ENCODE measurements at regions not wholly inside any gene's neighbourhood (a gene's known extent, or its start where the extent isn't known, plus 50 kb on each side); places are given as distances from the start of the nearest gene placed in this dataset.

DNA sequence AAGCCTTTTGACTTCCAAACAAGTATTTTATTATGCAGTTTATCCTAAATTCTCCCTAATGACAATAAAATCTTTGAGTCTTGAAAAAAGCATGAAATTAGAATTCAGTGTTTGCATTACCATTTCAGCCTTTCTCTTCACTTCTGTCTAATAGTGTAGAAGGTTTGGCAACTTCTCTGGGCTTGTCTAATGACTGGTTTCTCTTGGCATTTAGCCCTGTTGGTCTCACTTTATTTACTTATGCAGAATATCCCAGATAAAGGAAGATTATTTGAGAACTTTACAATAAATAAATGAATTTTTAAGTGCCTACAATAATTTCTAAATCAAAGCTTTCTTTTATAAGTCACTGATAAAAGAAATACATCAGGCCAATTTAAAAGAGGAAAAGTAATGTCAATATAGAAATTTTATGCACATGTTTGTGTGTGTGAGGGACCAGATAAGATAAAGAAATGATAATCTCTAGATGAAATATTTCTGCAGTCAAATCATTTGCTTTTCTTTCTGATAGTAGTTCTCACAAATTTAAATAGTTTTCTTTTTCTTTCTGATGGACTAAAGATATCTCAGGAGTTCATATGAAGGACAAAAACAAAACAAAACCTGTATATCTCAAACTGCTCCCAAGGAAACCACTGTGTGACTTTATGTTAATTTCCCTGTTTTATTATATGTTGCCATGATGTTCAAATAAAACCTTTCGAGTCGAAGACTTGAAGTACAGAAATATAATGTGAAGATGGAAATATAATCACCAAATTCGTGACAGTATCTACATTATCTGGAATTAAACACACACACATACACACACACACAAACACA lies 533.1 kb upstream of the CBLB start (continued):
- TF ChIP-seq, protein P1, sequence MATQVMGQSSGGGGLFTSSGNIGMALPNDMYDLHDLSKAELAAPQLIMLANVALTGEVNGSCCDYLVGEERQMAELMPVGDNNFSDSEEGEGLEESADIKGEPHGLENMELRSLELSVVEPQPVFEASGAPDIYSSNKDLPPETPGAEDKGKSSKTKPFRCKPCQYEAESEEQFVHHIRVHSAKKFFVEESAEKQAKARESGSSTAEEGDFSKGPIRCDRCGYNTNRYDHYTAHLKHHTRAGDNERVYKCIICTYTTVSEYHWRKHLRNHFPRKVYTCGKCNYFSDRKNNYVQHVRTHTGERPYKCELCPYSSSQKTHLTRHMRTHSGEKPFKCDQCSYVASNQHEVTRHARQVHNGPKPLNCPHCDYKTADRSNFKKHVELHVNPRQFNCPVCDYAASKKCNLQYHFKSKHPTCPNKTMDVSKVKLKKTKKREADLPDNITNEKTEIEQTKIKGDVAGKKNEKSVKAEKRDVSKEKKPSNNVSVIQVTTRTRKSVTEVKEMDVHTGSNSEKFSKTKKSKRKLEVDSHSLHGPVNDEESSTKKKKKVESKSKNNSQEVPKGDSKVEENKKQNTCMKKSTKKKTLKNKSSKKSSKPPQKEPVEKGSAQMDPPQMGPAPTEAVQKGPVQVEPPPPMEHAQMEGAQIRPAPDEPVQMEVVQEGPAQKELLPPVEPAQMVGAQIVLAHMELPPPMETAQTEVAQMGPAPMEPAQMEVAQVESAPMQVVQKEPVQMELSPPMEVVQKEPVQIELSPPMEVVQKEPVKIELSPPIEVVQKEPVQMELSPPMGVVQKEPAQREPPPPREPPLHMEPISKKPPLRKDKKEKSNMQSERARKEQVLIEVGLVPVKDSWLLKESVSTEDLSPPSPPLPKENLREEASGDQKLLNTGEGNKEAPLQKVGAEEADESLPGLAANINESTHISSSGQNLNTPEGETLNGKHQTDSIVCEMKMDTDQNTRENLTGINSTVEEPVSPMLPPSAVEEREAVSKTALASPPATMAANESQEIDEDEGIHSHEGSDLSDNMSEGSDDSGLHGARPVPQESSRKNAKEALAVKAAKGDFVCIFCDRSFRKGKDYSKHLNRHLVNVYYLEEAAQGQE (IDR thresholded peaks at IDR 0.05): no peak
- TF ChIP-seq FOXA1 (IDR thresholded peaks at IDR 0.05) (no peak), HNF4A (conservative IDR thresholded peaks at IDR 0.05) (no peak), SP1 (IDR thresholded peaks at IDR 0.05) (no peak), TAF1 (conservative IDR thresholded peaks at IDR 0.05) (no peak), HNF4G (IDR thresholded peaks at IDR 0.05) (no peak)
- TF ChIP-seq, protein P2, sequence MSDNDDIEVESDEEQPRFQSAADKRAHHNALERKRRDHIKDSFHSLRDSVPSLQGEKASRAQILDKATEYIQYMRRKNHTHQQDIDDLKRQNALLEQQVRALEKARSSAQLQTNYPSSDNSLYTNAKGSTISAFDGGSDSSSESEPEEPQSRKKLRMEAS (IDR thresholded peaks at IDR 0.05): no peak
- TF ChIP-seq, protein P3, sequence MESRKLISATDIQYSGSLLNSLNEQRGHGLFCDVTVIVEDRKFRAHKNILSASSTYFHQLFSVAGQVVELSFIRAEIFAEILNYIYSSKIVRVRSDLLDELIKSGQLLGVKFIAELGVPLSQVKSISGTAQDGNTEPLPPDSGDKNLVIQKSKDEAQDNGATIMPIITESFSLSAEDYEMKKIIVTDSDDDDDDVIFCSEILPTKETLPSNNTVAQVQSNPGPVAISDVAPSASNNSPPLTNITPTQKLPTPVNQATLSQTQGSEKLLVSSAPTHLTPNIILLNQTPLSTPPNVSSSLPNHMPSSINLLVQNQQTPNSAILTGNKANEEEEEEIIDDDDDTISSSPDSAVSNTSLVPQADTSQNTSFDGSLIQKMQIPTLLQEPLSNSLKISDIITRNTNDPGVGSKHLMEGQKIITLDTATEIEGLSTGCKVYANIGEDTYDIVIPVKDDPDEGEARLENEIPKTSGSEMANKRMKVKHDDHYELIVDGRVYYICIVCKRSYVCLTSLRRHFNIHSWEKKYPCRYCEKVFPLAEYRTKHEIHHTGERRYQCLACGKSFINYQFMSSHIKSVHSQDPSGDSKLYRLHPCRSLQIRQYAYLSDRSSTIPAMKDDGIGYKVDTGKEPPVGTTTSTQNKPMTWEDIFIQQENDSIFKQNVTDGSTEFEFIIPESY (IDR thresholded peaks at IDR 0.05): no peak

DNA sequence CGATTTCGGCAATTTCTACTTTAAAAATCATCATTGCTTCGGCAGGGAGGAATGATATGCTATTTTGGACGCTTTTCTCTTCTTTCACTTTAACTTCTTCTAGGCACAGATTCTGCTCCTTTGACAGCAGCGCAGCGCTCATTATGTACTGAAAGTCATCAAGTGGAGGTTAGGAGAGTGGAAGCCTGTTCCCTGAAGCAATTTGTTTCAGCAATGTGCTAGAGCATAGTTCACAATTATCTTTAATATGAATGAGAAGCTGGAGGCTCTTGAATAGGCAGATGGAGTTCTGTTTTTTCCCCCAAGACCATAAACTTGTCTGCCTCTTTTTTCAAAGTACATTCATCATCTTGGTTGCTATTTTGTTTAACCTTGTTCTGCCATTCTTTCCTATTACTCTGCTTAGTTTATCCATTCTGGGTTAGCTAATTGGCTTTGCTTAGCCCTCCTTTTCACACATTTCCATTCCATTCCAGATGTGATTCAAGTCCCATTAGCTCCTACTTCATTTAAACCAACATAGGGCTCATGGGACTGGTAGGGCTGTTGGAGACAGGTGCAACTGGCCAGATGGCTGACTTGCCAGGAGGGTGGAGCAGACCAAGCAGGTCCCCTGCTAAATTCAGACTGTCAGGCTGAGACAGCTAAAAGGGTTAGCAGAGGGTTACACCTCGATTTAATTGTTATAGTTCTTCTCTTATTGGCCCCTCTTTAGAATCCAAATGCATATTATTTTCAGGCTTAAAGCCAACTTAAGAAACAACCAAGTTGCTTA lies 534.7 kb upstream of the CBLB start:
- peaks cover 0 to 3% (median 0%) of the 10 kb centered on the region in 4 donors for H3K27me3 ChIP-seq (ENCODE audit: control insufficient read depth in 4 of 4, insufficient read depth in 4 of 4, low read length in 3 of 4)
- no peak overlapping the region for H3K4me3 ChIP-seq (ENCODE audit: low read depth in 1 of 3, low read length in 3 of 3)
- DNase-seq (ENCODE audit: low spot score): no peak
- H3K4me1 ChIP-seq (ENCODE audit: control insufficient read depth in 4 of 4, insufficient read depth in 4 of 4, low read length in 3 of 4): no peaks in the 10 kb centered on the region
- H3K36me3 ChIP-seq (ENCODE audit: control insufficient read depth in 4 of 4, insufficient read depth in 3 of 4, low read depth in 1 of 4, low read length in 3 of 4): no peaks in the 10 kb centered on the region
- H3K27ac ChIP-seq (ENCODE audit: low read depth in 1 of 2, low read length in 2 of 2): no peak overlapping the region
- H3K9ac ChIP-seq (ENCODE audit: low read depth in 1 of 2, low read length in 2 of 2): no peak overlapping the region
- H3K9me3 ChIP-seq (ENCODE audit: control insufficient read depth in 4 of 4, low read length in 3 of 4): no peaks in the 10 kb centered on the region
- 83% methylated on average over 7 of the region's 7 CpGs for WGBS
- TF ChIP-seq RXRA (IDR thresholded peaks at IDR 0.05) (no peak), TAF1 (conservative IDR thresholded peaks at IDR 0.05) (no peak), JUND (IDR thresholded peaks at IDR 0.05) (no peak), SP1 (IDR thresholded peaks at IDR 0.05) (no peak), NR2F2 (IDR thresholded peaks at IDR 0.05) (no peak)
- TF ChIP-seq, protein P4, sequence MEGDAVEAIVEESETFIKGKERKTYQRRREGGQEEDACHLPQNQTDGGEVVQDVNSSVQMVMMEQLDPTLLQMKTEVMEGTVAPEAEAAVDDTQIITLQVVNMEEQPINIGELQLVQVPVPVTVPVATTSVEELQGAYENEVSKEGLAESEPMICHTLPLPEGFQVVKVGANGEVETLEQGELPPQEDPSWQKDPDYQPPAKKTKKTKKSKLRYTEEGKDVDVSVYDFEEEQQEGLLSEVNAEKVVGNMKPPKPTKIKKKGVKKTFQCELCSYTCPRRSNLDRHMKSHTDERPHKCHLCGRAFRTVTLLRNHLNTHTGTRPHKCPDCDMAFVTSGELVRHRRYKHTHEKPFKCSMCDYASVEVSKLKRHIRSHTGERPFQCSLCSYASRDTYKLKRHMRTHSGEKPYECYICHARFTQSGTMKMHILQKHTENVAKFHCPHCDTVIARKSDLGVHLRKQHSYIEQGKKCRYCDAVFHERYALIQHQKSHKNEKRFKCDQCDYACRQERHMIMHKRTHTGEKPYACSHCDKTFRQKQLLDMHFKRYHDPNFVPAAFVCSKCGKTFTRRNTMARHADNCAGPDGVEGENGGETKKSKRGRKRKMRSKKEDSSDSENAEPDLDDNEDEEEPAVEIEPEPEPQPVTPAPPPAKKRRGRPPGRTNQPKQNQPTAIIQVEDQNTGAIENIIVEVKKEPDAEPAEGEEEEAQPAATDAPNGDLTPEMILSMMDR (IDR thresholded peaks at IDR 0.05; ENCODE audit: low read depth, low read length, missing input control): no peak

Measured in liver (tissue), 8 donors.